ENCODE measurements at regions not wholly inside any gene's neighbourhood (a gene's known extent, or its start where the extent isn't known, plus 50 kb on each side); places are given as distances from the start of the nearest gene placed in this dataset.

GRCh38 chr11:70711095-70711910 is 313.0 kb downstream of the CTTN start:
- TF ChIP-seq ZNF274 (IDR thresholded peaks at IDR 0.05; ENCODE audit: low read depth, low read length) = no peak
- TF ChIP-seq ZFX (IDR thresholded peaks at IDR 0.05) = no peak
- no peak for TF ChIP-seq POLR2AphosphoS5 (IDR thresholded peaks at IDR 0.05; ENCODE audit: low read depth, low read length)
- no peak for TF ChIP-seq ZBTB33 (IDR thresholded peaks at IDR 0.05; ENCODE audit: extremely low read depth, insufficient replicate concordance, low read length)
- no peak for TF ChIP-seq POLR2A (IDR thresholded peaks at IDR 0.05; ENCODE audit: borderline replicate concordance, extremely low read depth, insufficient read depth, insufficient read length)
- TF ChIP-seq EZH2 (IDR thresholded peaks at IDR 0.05) = no peak
- TF ChIP-seq CTCF (IDR thresholded peaks at IDR 0.05 in 2 of 3, conservative IDR thresholded peaks at IDR 0.05 in 1 of 3; ENCODE audit: borderline replicate concordance in 1 of 3, insufficient read depth in 1 of 3, low read depth in 2 of 3, low read length in 2 of 3) = no peak
- no peak for TF ChIP-seq TCF7L2 (IDR thresholded peaks at IDR 0.05; ENCODE audit: borderline replicate concordance, extremely low read depth, insufficient read depth, insufficient read length)
- TF ChIP-seq CBX3 (IDR thresholded peaks at IDR 0.05; ENCODE audit: low read depth) = no peak
- no peak for TF ChIP-seq CEBPB (IDR thresholded peaks at IDR 0.05; ENCODE audit: low read depth)
- no peak for TF ChIP-seq SP1 (IDR thresholded peaks at IDR 0.05; ENCODE audit: low read depth)
- no peak for TF ChIP-seq EGR1 (IDR thresholded peaks at IDR 0.05; ENCODE audit: low read depth)
